Keratinocyte (primary cell): ENCODE measurements at regions not wholly inside any gene's neighbourhood (a gene's known extent, or its start where the extent isn't known, plus 50 kb on each side); places are given as distances from the start of the nearest gene placed in this dataset.

Experiments used
- DNase-seq: peaks from one replicate; pipeline ENCODE4 v3.0.0-alpha.2; 2011; ENCODE audit warnings: low read depth, missing footprints, low spot score
- FAIRE-seq: peaks from 2 replicates; lab custom pipeline; 2011; peaks lifted over from hg19 to GRCh38; lab: Jason Lieb, UNC
- H2AFZ ChIP-seq: 2 replicates; pipeline ENCODE4 v1.6.0; 2012; ENCODE audit warnings: low read length, control low read depth, inconsistent platforms; ENCODE audit not compliant: control insufficient read depth
- H3K27ac ChIP-seq: 2 replicates; pipeline ENCODE4 v1.5.1; 2011; ENCODE audit warnings: low read length; ENCODE audit not compliant: control insufficient read depth, insufficient read depth
- H3K27me3 ChIP-seq: 3 replicates; pipeline ENCODE4 v1.6.0; 2011; ENCODE audit warnings: low read length; ENCODE audit not compliant: control insufficient read depth, insufficient read depth; ENCODE audit errors: extremely low read depth
- H3K36me3 ChIP-seq, 2 experiments: 2 replicates in 1 of 2; 3 replicates in 1 of 2; pipeline ENCODE4 v1.5.1; 2011; ENCODE audit warnings: low read length in 2 of 2, mild to moderate bottlenecking in 1 of 2; ENCODE audit not compliant: control insufficient read depth in 2 of 2, insufficient read depth in 2 of 2; ENCODE audit errors: extremely low read depth in 1 of 2
- H3K4me1 ChIP-seq: 3 replicates; pipeline ENCODE4 v1.5.1; 2011; ENCODE audit warnings: low read length; ENCODE audit not compliant: control insufficient read depth, insufficient read depth; ENCODE audit errors: extremely low read depth
- H3K4me2 ChIP-seq: 3 replicates; pipeline ENCODE4 v1.6.0; 2011; ENCODE audit warnings: low read depth, low read length; ENCODE audit not compliant: control insufficient read depth, insufficient read depth; ENCODE audit errors: extremely low read depth
- H3K4me3 ChIP-seq, 3 experiments: fragments of 200-600 bp in 1 of 3; sonication (generic) in 1 of 3; 2 replicates in 2 of 3; 3 replicates in 1 of 3; pipeline ENCODE4 v1.5.1; 2011 to 2016; ENCODE audit warnings: low read length in 3 of 3, mild to moderate bottlenecking in 3 of 3, control low read depth in 2 of 3, inconsistent platforms in 1 of 3, low read depth in 1 of 3, mixed read lengths in 1 of 3, mixed run types in 1 of 3, moderate library complexity in 1 of 3; ENCODE audit not compliant: control insufficient read depth in 2 of 3, insufficient read depth in 2 of 3; ENCODE audit errors: extremely low read depth in 1 of 3
- H3K79me2 ChIP-seq: 2 replicates; pipeline ENCODE4 v1.6.0; 2012; ENCODE audit warnings: low read length; ENCODE audit not compliant: control insufficient read depth, insufficient read depth
- H3K9ac ChIP-seq: 3 replicates; pipeline ENCODE4 v1.6.0; 2011; ENCODE audit warnings: low read length; ENCODE audit not compliant: control insufficient read depth, insufficient read depth; ENCODE audit errors: extremely low read depth
- H3K9me1 ChIP-seq: 3 replicates; pipeline ENCODE4 v1.6.0; 2011; ENCODE audit warnings: low read length; ENCODE audit not compliant: control insufficient read depth, insufficient read depth; ENCODE audit errors: extremely low read depth
- H3K9me3 ChIP-seq: 2 replicates; pipeline ENCODE4 v1.5.1; 2012; ENCODE audit warnings: low read depth, low read length; ENCODE audit not compliant: control insufficient read depth
- H4K20me1 ChIP-seq: 3 replicates; pipeline ENCODE4 v1.6.0; 2011; ENCODE audit warnings: low read length; ENCODE audit not compliant: control insufficient read depth, insufficient read depth; ENCODE audit errors: extremely low read depth
- CTCF ChIP-seq, 3 experiments: IDR thresholded peaks in 1 of 3; conservative IDR thresholded peaks in 1 of 3; optimal IDR thresholded peaks in 1 of 3; 2 replicates in 2 of 3; 3 replicates in 1 of 3; pipeline versions ENCODE3 to v1.5.1; 2011; ENCODE audit warnings: low read length in 3 of 3, mild to moderate bottlenecking in 3 of 3, moderate library complexity in 2 of 3, control low read depth in 1 of 3, inconsistent platforms in 1 of 3; ENCODE audit not compliant: insufficient read depth in 2 of 3; ENCODE audit errors: extremely low read depth in 1 of 3
- EZH2 ChIP-seq: IDR thresholded peaks from one replicate; pipeline ENCODE4 v1.6.1; 2012; ENCODE audit warnings: inconsistent platforms, mild to moderate bottlenecking, low read length, moderate library complexity
- dilution Hi-C: fragments of 300-500 bp; cut with MboI; formaldehyde crosslinking; loops from one replicate; pipeline ENCODE4 v1.7.0; 2020; ENCODE audit warnings: low sequenced_read_pairs; ENCODE audit not compliant: extremely low pct_ligation_motif_present

DNA sequence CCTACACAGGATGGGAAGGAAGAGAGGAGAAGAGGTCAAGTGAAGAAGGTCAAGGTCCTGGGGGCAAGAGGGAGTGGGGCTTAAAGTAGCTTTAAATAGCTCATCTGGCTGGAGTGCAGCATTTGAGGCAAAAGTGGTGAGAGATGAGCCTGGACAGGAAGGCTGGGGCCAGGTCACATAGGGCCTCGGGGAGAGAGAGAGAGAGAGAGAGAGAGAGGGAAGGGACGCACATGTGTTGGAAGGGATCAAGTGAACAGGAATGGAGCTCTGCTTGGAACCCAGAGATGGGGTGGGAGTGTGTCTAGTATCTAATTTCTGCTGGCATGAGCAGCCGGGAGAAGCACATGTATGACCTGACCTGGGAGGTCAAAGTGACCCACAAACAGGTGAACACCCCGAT lies 407.5 kb downstream of the MED13L start:
- Histone ChIP-seq H3K4me2 (no peak overlapping the region), H3K9me1 (no peaks in the 10 kb centered on the region), H3K79me2 (no peaks in the 10 kb centered on the region), H3K9ac (no peak overlapping the region), H4K20me1 (no peaks in the 10 kb centered on the region), H3K36me3 (no peaks in the 10 kb centered on the region), H3K4me1 (peaks cover 10% of the 10 kb centered on the region), H3K4me3 (no peak overlapping the region), H3K9me3 (no peaks in the 10 kb centered on the region), H3K27ac (no peak overlapping the region), H3K27me3 (no peaks in the 10 kb centered on the region), H2AFZ (no peak overlapping the region)
- no peak for FAIRE-seq
- TF ChIP-seq CTCF (optimal IDR thresholded peaks at IDR 0.05 in 1 of 3, IDR thresholded peaks at IDR 0.05 in 1 of 3, conservative IDR thresholded peaks at IDR 0.05 in 1 of 3; ENCODE audit: extremely low read depth in 1 of 3, insufficient read depth in 2 of 3, low read length in 3 of 3) (no peak), EZH2 (no peak)
- no peak for DNase-seq
- dilution Hi-C loops, result no loop called here

DNA sequence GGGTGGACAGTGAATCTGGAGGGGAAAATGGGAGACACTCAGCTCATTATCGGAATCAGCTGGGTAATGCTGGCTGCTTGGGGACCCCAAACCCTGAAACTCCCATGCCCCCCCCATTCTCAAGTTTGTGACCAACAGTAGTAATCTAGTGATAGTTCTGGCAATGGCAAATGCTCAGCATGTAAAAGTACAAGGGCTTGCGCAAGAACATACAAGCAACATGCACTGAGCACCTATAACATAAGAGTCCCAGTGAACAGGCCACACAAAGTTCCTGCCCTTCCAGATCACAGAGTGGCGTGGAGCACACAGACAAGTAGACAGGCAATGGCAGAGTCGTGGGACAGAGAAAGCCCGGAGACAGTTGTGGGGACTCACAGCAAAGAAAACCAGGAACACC lies 407.9 kb downstream of the MED13L start:
- Histone ChIP-seq H3K36me3 (no peaks in the 10 kb centered on the region), H3K9me3 (no peaks in the 10 kb centered on the region), H4K20me1 (no peaks in the 10 kb centered on the region), H3K27me3 (no peaks in the 10 kb centered on the region), H3K4me2 (no peak overlapping the region), H3K9ac (no peak overlapping the region), H3K27ac (no peak overlapping the region), H3K4me3 (no peak overlapping the region), H3K79me2 (no peaks in the 10 kb centered on the region), H3K4me1 (peaks cover 10% of the 10 kb centered on the region), H3K9me1 (no peaks in the 10 kb centered on the region), H2AFZ (no peak overlapping the region)
- dilution Hi-C loops, result no loop called here
- no peak for FAIRE-seq
- no peak for TF ChIP-seq CTCF (optimal IDR thresholded peaks at IDR 0.05 in 1 of 3, IDR thresholded peaks at IDR 0.05 in 1 of 3, conservative IDR thresholded peaks at IDR 0.05 in 1 of 3; ENCODE audit: extremely low read depth in 1 of 3, insufficient read depth in 2 of 3, low read length in 3 of 3)
- TF ChIP-seq EZH2, result no peak
- DNase-seq, result no peak
